AG04449 (cell line): ENCODE measurements at regions not wholly inside any gene's neighbourhood (a gene's known extent, or its start where the extent isn't known, plus 50 kb on each side); places are given as distances from the start of the nearest gene placed in this dataset.

Experiments
- CTCF ChIA-PET: fragments of 350-600 bp; formaldehyde crosslinking; extraction: SDS; loops from one replicate; lab custom pipeline; 2021; ENCODE audit warnings: antibody characterized with exemption; lab: Yijun Ruan, JAX
- POLR2A ChIA-PET: fragments of 400-600, 350-600 bp; formaldehyde crosslinking; extraction: SDS; loops from one replicate; lab custom pipeline; 2020; ENCODE audit warnings: antibody characterized with exemption, inconsistent platforms; lab: Yijun Ruan, JAX
- DNase-seq: peaks from one replicate; pipeline ENCODE4 v3.0.0-alpha.2; 2010; ENCODE audit warnings: low read depth, low spot score
- H3K4me3 ChIP-seq: 2 replicates; pipeline ENCODE4 v1.5.1; 2011; ENCODE audit warnings: low read depth, mild to moderate bottlenecking, control low read depth, low read length
- TF ChIP-seq, protein P1 (sequence below): IDR thresholded peaks from one replicate; pipeline ENCODE4 v1.5.1; 2011; ENCODE audit warnings: mild to moderate bottlenecking, moderate library complexity, low read length, control low read depth, inconsistent platforms; ENCODE audit not compliant: insufficient read depth; ENCODE audit errors: missing control alignments

DNA sequence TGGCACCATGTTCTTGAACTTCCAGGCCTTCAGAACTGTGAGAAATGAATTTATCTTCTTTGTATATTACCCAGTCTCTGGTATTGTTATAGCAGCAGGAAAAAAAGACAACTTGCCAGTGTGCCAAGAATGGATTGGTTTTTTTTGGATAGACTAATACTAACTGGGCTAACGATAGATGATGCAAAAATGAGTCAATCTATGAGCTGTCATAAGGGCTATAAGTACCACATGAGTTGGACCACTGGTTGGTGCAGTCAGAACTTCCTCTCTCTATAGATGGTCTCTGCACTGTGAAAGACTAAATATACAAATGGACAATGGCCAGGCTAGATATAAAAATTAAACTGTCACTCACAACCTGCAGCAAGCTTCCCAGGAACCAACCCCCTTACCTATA is 87.6 kb upstream of the COL21A1 start:
- ChIA-PET CTCF (interaction anchor here (3.0 kb wide), 1 partner anchor 20 kb away, joined by 13 read pairs; no protein-coding TSS in a partner anchor), POLR2A (no interaction called here)
- no peak for DNase-seq
- H3K4me3 ChIP-seq, result no peak overlapping the region
- TF ChIP-seq, protein P1, sequence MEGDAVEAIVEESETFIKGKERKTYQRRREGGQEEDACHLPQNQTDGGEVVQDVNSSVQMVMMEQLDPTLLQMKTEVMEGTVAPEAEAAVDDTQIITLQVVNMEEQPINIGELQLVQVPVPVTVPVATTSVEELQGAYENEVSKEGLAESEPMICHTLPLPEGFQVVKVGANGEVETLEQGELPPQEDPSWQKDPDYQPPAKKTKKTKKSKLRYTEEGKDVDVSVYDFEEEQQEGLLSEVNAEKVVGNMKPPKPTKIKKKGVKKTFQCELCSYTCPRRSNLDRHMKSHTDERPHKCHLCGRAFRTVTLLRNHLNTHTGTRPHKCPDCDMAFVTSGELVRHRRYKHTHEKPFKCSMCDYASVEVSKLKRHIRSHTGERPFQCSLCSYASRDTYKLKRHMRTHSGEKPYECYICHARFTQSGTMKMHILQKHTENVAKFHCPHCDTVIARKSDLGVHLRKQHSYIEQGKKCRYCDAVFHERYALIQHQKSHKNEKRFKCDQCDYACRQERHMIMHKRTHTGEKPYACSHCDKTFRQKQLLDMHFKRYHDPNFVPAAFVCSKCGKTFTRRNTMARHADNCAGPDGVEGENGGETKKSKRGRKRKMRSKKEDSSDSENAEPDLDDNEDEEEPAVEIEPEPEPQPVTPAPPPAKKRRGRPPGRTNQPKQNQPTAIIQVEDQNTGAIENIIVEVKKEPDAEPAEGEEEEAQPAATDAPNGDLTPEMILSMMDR, result no peak

DNA sequence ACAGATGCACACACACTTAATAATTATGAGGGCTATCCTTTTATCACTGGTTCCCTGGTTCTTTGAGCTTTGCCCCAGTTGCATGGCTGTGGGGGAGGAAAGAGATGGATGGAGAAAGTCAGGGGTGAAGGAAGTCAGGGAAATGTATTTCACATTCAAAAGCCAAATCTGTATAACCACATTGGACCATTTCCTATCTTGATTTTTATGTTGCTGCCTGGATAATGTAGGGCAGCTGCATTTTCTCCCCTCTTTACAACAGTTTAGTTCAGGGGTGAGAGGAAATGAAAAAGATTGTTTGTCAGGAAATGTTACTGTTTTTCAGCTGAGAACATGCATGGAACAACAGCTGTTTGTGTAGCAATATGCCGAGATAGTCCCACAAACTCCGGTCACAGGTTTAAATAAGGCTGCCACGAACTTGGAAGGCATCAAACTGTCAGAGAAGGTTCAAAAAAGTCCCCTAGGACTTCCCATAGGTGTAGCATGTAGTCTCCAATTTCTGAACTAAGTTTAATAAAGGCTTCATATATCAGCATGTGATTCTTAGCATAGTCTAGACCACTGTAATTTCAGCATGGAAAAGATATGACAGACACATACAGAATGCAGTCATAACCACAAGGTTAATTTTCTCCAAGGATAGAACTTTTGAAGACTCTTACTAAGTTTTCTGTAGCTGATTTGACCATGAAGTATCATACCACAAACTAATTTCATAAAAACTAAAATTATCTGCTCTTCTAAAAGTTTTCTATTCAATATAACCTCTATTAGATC is 82.1 kb upstream of the COL21A1 start:
- H3K4me3 ChIP-seq, result no peak overlapping the region
- TF ChIP-seq, protein P1, result no peak
- POLR2A ChIA-PET, result no interaction called here
- CTCF ChIA-PET, result interaction anchor here (1.2 to 4.6 kb wide), 2 partner anchors 14 to 267 kb away, joined by 3 to 38 read pairs; no protein-coding TSS in a partner anchor
- no peak for DNase-seq

- no peak for DNase-seq
- H3K4me3 ChIP-seq, result no peak overlapping the region
- TF ChIP-seq, protein P1, result no peak
- POLR2A ChIA-PET, result no interaction called here
- CTCF ChIA-PET, result interaction anchor here (1.0 to 4.6 kb wide), 5 partner anchors 11 to 268 kb away, joined by 3 to 38 read pairs (median 3); no protein-coding TSS in a partner anchor
Observed at GRCh38 chr6:56328728-56329090, 81.3 kb upstream of the COL21A1 start.

DNA sequence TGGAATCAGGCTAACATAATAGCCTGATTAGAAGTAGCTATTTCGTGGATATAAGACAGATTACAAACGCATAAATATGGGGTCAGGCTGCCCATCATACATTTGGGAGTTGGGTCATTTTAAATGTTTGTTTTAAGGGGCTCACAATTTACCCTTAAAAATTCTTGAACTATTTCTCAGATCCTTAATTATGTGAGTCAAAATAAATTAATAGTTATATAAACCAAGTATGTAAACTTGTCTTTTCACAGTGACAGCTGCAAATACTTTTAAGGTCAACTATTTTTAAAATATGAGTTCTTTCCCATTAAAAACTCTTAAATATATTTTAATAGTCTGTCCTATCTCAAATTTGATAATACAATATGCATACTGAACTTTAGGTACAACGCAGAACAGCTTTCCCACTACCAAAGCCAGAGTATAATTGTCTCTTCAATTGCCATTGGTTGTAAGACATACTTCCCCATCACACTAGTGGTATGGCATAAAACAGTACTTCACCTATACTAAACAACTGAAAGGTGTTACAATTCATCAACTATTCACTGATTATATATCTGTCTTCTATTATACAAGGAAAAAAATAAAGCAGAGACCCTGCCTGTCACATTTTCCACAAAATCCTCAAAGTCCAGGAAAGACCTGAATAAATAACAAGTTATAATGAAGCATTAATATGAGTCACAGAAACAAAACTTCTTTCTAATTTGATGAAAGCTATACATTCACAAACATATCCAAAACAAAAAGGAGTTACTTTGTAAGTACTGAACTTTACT is 80.8 kb upstream of the COL21A1 start:
- TF ChIP-seq, protein P1, result no peak
- H3K4me3 ChIP-seq, result no peak overlapping the region
- ChIA-PET CTCF (interaction anchor here (1.0 to 4.6 kb wide), 7 partner anchors 9 to 268 kb away, joined by 3 to 38 read pairs (median 4); no protein-coding TSS in a partner anchor), POLR2A (no interaction called here)
- no peak for DNase-seq

DNA sequence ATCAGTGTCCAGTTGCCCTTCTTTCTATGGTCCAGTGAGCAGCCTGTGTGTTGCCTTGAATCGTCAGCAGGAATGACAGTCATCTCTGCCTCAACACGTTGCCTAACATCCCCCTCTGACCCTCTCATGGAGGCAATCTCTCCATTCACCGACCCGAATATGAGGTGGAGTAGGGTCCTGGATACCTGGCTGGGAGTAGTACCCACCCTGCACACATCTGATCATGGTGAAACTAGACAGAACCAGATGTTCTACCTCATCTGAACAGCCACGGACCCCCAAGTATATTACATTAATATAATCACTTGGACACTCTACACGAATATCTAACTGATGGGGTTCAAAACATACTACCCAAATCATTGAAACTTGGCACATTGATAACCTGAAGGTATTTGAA is 77.0 kb upstream of the COL21A1 start:
- no peak overlapping the region for H3K4me3 ChIP-seq
- ChIA-PET POLR2A (no interaction called here), CTCF (no interaction called here)
- DNase-seq, result no peak
- TF ChIP-seq, protein P1, result no peak

GRCh38 chr6:56318851-56319250 is 71.5 kb upstream of the COL21A1 start:
- H3K4me3 ChIP-seq, result no peak overlapping the region
- ChIA-PET CTCF (interaction anchor here (1.2 to 1.3 kb wide), 2 partner anchors 8 to 276 kb away, joined by 3 to 4 read pairs; no protein-coding TSS in a partner anchor), POLR2A (no interaction called here)
- DNase-seq, result no peak
- TF ChIP-seq, protein P1, result no peak
